ENCODE measurements at regions not wholly inside any gene's neighbourhood (a gene's known extent, or its start where the extent isn't known, plus 50 kb on each side); places are given as distances from the start of the nearest gene placed in this dataset.
"Not testable (repeated sequence)": the region's sequence is repeated elsewhere in the genome, so short reads cannot be mapped to it uniquely, and the experiment has no call there.

DNA sequence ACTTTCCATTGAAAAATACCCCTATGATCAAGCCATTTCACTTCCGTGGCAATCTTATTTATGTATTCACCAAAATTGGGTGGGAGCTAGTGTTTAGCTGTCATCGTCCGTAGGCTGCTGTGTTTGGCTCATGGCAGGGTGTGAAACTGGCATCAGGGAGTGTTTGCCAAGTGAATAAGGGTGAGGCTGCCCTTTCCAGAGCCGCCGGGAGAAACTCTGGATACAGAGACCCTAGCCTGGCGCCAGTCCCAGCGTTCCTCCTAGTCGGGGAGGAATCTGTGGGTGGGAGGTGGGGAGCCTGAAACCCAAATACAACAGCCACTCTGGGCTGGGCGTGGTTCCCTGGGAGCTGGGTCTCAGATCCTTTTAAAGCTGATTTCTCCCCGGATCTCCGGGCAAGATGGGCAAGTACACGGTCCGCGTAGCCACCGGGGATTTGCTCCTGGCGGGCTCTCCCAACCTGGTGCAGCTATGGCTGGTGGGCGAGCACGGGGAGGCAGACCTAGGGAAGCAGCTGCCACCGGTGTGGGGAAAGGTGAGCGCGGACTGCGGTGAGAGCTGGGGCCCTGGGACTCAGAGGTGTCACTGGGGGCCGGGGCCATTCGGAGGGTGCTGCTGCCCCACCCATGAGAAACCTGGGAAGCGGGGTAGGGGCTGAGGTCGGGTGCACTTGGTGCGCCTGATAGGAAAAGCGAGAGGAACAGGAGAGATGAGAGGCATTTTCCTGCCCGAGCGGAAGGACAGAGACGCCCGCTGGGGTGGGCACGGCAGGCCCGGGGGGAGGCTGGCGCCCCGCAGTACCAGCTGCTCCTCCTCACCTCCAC lies 62.1 kb upstream of the TEKT1 start:
- DNase-seq (ENCODE audit: low read depth, low spot score) = no peak

DNA sequence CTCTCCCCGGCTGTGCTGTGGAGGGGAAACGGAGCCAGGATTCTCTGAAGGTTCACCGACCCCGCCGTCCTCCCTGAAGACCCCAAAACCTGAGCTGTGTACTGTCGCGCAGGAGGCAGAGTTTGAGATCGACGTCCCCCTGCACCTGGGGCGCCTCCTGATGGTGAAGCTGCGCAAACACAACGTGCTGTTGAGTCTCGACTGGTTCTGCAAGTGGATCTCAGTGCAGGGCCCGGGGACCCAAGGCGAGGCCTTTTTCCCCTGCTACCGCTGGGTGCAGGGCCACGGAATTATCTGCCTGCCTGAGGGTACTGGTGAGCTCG lies 62.6 kb upstream of the TEKT1 start:
- DNase-seq (ENCODE audit: low read depth, low spot score) = no peak

DNA sequence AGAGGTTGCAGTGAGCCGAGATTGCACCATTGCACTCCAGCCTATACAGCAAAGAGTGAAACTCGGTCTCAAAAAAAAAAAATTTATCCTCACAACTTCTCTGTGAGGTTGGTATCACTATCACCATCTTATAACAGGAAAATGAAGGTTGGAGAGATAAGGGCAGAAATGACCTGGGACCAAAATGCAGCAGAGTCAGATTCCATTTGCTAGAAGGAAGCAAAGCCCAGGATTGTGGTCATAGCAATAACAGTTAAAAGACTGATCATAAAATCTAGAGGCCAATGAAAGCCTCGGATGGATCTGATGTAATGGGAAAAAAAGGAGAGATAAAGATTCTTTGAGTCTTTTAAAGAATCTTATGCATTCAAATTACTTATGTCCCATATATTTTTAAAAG lies 69.6 kb upstream of the TEKT1 start:
- no peak for DNase-seq (ENCODE audit: low read depth, low spot score)

DNA sequence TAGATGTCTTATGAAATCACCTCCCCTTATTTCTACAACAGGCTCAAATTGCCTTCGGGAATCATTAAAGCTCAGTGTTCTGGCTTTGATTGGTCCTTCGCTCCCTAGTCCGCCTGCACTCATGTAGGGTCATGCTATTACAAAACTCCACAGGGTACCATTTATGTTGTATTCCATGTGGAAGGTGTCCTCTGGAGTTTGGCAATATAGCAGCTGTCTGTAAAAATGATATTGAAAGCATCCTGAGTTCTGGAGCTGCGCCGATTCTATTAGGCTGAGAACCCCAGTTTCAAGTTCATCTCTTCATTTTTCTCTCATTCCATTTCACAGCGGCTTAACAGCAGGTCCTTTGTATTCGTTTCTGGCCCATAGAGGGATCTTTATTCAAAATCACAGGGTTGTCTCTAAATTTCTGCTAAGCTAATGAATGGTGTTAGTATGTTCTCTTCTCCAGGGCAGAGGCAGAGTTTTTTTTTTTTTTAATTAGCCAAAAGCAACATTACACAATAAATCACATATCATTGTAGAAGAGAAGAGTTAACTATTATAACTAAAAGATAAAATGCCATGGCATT lies 71.9 kb upstream of the TEKT1 start:
- DNase-seq (ENCODE audit: low read depth, low spot score) = no peak

DNA sequence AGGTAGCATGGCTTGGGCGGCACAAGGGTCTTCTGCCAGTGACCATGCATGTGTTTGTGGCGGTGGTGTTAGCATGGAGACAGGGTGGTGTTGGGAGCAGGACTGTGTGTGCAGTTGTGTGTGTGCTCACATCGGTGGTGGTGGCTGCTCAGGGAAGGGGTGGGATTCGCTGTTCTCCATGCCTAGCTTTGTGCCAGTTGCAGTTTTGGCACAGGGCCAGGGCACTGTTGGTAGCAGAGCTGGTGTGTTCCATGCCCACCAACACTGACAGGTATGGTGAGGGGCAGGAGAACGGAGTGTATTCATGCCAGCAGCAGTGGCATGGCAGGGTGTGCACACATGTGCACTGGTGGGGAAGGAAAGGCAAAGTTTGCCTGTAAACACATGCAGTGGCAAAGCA lies 77.3 kb upstream of the TEKT1 start:
- DNase-seq (ENCODE audit: low read depth, low spot score) = no peak

DNA sequence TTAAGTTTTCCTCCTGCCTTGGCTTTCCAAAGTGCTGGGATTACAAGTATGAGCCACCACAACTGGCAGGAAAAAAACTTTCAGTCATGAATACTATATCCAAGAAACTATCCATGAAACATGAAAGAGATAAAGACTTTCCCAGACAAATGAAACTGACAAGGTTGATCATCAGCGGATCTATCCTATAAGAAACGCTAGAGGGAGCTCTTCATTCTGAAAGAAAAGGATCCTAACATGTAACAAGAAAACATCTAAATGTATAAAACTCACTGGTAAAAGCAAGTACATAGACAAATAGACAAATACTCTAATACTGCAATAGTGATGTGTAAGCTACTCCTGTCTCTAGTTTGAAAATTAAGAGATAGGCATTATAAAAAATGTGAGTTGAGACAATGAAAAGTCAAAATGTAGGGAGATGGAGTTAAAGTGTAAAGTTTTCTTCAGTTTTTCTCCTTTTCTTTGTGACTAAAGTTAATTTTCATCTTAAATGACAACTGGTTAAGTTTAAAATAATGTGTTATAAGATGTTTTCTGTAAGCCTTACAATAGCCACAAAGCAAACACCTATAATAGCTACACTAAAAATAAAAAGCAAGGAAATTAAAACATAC lies 79.6 kb upstream of the TEKT1 start:
- DNase-seq (ENCODE audit: low read depth, low spot score) = peak; percentile 15

DNA sequence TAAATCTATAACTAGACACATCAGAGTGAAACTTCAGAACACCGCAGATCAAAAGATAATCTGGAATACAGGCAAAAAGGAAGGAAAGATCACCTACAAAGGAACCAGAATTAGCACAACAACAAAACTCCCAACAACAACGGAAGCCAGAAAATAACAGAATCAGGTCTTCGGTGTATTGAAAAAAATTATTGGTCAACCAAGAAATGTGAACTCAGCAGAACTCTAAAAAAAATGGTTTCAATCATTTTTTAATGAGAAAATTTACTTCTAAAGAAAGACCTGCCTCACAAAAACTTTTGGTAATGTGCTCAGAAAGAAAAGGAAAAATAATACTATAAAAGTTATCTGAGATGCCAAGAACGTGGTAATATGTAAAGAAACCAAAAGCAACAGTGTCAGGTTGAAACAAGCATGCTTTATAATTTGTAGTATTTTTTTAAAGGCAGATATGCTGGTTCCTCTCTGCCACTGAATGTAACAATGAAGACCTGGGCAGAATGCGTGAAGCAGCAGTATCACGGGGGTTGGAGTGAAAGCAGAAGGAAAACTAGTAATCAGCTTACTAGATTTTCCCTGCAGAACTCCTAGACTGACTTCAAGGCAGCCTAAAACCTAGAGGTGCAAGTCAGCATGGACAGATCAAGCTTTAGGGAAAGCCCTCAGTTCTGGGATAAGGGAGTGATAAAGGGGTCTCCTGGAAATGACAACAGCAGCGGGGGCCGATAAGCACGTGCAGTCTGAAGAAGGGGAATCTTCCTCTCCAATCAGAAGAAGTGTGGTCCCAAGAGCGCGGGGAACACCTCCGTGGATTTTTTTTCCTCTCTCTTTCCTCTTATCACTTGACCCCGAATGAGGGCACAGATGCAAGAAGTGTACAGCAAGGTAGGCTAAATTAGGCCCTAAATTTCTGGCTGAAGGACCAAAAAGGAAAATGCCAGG lies 80.9 kb upstream of the TEKT1 start:
- no peak for DNase-seq (ENCODE audit: low read depth, low spot score)

DNA sequence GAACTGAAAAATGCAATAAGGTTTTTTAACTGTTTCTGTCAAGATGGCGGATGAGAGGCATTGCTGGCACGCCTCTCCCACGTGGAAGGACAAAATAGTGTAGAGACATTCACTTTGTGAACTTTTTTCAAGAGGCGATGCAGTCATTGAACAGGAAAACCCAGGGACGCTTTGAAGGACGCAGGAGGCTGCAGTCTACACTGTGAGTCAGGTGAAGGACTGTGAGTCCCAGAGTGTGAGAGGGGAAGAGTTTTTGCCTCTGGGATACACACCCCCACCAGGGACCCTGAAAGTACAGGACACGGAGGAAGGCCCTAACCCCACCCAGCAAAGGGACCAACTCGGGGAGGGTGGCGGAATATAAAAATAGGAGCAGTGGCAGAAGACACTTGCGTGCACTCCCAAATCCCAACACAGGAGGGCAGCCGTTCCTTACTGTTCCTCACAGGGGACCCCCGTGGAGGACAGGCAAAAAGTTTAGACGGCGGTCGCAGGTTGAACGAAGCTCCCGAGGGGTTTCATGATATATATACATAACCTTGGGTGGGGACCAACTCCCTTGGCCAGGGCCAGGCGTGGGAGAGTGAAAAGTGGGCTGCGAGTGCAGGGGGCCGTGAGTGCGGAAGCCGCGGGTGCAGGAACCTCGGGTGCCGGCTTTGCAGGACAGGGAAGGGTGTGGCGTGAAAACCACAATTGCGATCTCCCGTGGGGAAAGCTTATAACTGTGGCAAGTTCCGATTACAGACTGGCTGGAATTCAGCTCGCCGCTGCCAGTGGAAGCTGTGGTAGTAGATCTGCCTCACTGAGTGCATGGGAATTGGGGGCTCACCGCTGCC lies 82.0 kb upstream of the ALOX12 start:
- peak; percentile 17 for DNase-seq (ENCODE audit: low read depth, low spot score)

DNA sequence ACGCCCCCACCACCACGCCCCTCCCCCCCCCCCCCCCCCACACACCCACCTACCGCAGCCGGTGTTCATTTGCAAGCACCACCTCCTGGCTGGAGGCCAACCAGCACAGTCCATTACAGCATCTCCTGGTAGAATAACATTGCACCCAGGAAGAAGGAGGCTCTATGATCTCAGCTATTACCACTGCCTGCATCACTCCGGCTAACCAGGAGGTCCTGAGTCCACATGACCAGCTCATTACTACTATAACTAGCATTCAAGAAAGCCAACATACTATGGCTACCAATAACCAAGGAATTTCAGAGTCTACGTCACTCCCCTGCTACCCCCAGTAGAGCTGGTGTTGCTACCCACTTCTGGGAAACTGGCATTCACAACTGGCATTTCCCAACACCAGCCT lies 81.1 kb upstream of the ALOX12 start:
- no peak for DNase-seq (ENCODE audit: low read depth, low spot score)

DNA sequence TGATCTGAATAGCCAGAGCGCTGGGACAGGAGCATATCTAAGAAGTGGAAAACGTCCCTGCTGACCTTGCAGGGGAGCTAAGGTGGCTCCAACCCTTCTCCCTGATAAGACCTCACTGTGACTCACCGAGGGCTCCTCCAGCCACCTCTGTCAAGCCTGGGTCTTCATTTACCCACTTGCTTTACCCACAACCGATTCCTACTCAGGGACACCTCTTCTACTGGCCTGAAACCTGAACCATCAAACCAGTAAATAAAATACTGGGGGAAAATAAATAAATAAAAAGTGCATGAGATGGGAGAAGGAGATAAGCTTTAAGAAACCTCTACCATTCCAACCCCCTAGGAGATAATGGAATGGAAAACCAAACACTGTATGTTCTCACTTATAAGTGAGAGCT lies 80.2 kb upstream of the ALOX12 start:
- DNase-seq (ENCODE audit: low read depth, low spot score) = no peak

DNA sequence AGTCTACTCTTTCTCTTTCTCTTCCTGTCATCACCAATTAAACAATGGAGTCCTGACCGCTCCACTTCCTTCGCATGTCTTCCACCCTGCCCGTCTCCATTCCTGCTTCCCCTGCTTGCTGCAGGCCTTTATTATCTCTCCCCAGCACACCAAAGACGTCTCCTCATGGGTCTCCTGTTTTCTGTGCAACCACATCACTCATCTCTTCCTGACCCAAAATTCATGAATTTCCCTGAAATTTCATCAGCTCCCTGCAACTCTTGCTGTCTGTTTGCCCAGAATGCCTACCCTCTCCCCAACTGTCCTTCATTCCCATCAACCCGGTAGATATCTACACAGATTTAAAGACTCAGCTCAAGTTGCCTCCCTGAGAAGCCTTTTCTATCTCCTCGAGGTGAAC lies 76.7 kb upstream of the ALOX12 start:
- DNase-seq (ENCODE audit: low read depth, low spot score) = no peak

DNA sequence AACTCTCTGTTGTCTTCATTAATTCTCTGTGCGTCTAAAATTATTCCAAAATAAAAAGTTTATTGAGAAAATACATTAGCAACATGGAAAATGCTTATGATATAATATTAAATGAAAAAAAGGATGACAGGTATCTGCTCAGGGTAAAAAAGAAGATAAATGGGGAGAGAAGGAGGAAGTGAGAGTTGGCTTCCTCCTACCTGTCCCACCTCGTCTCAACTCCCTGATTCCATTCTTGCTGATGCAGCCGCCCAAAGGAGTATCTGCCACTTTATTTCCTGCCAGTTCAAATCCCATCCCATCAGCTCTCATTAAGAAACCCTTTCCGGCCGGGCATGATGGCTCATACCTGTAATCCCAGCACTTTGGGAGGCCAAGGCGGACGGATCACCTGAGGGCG lies 72.5 kb upstream of the ALOX12 start:
- DNase-seq (ENCODE audit: low read depth, low spot score) = no peak

DNA sequence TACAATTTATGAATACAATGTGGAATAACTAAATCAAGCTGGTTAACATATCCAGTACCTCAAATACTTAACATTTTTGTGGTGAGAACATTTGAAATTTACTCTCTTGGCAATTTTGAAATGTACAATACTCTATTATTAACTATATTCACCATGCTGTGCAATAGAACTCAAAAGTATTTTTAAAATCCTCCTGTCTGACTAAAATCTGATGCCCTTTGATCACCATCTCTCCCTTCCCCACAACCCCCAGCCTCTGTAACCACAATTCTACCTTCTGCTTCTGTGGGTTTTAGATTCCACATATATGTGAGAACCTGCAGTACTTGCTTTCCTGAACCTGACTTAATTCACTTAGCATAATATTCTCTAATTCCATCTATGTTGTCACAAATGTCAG lies 71.6 kb upstream of the ALOX12 start:
- DNase-seq (ENCODE audit: low read depth, low spot score) = no peak

DNA sequence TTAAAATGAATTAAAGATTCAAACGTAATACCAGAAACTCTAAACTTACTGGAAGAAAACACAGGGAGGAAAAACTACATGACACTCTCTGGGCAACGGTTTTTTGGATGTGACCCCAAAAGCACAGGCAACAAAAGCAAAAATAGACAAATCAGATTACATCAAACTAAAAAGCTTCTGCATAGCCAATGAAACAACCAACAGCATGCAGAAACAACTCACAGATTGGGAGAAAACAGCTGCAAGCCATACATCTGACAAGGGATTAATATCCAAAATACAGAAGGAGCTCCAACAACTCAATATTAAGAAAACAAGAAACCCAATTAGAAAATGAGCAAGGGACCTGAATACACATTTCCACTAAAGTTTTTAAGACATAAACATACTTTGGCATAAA lies 69.2 kb upstream of the ALOX12 start:
- no peak for DNase-seq (ENCODE audit: low read depth, low spot score)

DNA sequence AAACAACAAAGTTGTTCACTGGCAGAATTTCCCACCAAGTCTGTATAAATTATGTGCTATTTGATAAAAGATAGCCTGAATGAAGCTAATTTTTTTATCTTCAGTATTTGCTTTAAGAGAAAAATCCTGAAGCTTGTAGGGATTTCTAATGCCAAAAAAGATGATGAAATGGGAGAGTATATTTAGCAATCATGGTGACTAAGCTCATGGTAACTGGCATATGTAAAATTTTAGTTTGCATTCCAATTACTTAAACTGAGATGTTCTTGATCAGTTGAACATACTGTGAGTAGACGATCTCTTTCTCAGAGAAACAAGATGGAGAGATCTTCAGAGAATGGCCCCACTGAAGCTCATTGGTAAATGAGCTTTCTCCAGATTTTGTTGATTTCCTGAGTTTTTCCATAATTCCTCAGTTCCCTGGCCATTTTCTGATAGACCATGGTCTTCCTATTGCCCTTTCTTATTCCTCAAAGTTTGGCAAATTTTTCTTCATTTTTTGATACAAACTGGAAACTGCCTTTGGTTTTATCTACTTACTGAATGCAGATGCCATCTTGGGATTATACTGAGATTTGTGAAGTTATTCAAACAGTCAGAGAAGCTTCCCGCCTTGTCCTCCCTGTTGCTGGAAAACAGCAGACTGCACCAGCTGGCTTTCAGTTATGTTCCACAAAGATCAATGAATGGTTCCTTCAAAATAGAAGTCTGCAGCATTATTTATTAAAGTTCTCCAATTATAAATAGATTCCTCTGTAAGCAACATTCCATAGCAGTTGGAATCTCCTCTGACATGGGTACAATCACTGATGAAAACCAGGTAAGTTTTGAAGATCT lies 68.3 kb upstream of the ALOX12 start:
- DNase-seq (ENCODE audit: low read depth, low spot score) = no peak

DNA sequence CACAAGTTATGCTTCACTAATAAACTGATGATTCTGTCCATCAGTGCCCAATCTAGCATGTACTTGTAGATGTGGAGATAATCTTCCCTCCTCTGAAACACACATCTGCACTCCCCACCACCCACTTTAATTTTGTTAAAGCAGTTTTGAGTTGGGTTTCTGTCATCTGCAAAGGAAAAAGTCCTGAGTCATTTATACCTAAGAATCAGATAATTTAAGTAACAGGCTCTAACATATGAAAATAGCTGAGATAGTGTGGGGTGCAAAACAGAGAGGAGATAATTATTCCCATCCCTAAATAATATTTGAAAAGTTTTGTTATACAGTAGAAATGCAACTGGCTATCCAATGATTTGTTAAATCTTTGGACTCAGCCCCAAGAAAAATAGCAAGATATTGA lies 67.7 kb upstream of the ALOX12 start:
- DNase-seq (ENCODE audit: low read depth, low spot score) = no peak

DNA sequence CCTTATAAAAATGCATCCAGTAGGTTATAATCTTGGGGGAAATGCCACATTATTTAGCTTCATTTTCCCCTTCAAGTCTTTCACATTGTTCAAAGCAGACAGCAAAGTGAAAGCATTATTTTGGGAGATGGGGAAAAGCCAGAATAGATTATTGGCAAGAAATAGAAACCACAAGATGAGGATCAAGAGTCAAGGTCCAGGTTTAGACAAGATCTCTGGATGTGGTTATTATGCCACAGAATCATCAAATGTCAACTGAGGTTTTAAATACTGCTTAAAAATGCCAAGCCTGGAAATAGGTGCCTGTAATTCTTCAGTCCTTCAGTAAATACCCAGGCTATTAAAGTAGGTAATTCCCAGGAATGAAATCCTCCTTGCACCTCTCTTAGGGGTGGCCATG lies 65.1 kb upstream of the ALOX12 start:
- DNase-seq (ENCODE audit: low read depth, low spot score) = no peak

DNA sequence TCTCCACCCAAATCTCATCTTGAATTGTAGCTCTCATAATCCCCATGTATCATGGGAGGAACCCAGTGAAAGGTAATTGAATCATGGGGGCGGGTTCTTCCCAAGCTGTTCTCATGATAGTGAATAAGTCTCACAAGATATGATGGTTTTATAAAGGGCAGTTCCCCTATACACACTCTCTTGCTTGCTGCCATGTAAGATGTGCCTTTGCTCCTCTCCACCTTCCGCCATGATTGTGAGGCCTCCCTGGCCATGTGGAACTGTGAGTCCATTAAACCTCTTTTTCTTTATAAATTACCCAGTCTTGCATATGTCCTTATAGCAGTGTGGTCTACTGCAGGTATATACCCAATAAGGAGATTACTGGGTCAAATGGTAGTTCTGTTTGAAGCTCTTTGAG lies 61.3 kb upstream of the ALOX12 start:
- not testable (repeated sequence) for DNase-seq (ENCODE audit: low read depth, low spot score)

DNA sequence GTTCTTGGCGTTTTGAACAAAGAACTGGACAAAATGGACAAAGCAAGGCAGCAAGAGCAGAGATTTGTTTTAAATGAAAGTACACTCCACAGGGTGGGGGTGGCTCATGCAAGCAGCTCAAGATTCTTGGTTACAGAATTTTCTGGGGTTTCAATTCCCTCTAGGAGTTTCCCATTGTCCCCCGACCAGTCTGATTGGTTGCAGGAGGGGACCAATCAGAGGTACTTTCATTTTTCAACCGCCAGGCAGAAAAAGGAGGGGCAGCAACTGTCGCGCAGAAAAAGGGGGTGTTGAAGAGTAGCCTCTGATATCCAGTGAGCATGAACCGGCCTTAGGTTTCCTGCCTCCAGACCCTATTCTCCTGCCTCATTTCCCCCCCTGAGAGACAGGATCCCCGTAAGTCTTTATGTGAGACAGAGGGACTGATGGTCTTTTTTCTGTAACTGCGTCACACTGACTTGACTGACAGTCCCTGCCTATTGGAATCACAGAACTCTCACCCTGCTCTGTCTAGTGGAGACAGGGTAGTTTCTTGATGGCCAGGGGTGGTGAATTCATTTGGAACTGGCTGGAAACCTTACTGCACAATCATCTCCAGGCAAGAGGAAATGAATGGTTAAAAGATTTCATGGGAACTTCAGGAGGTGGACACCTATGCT lies 59.4 kb upstream of the ALOX12 start:
- no peak for DNase-seq (ENCODE audit: low read depth, low spot score)

DNA sequence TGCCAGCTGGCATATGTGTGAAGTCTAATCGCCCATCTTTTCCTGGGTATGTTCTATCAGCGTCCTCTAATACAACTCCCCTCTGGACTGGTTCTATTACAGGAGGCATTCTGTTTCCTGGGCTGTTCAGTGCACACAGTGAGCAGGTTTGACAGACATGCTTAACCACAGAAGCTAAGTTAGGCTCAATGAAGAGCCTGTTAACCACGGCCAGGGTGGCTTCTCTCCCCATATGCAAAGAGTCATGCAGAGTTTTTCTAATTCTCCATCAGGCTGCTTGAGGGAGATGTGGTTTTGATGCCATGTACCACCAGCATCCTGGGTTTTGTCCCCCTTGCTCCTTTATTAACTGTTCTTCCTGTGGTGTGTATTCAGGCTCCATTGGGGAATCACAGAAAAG lies 57.2 kb upstream of the ALOX12 start:
- DNase-seq (ENCODE audit: low read depth, low spot score) = no peak
